ENCODE measurements at regions not wholly inside any gene's neighbourhood (a gene's known extent, or its start where the extent isn't known, plus 50 kb on each side); places are given as distances from the start of the nearest gene placed in this dataset.
A peak's percentile ranks its signal among the peaks of the same experiment; 100 is the strongest.

DNA sequence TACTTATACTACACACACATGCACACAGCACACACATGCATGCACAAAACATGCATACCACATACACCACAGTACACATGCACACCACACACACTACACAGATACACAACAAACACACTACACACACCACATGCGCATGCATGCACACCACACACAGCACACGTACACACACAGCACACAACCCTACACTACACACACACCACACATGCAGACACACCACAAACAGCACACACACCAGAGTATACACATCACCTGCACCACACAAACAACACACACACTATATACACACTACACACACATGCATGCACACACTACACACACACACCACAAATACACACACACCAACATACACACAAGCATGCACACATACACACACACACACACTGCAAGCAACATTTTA, 166.8 kb downstream of the AHSP start:
- POLR2A ChIA-PET: interaction anchor here (0.7 kb wide), 1 partner anchor 200 kb away, joined by 3 read pairs; no protein-coding TSS in a partner anchor
- H3K9me3 Mint-ChIP-seq: peaks cover 14% of the 10 kb centered on the region
- H3K27me3 Mint-ChIP-seq: peaks cover 8% of the 10 kb centered on the region
- DNase-seq: no peak
- H3K4me3 Mint-ChIP-seq: no peak overlapping the region
- no peak for ATAC-seq (ENCODE audit: low read depth)
- H3K27ac Mint-ChIP-seq: no peak overlapping the region
- peaks cover 6% of the 10 kb centered on the region for H3K4me1 Mint-ChIP-seq
- H3K36me3 Mint-ChIP-seq: peaks cover 2% of the 10 kb centered on the region

DNA sequence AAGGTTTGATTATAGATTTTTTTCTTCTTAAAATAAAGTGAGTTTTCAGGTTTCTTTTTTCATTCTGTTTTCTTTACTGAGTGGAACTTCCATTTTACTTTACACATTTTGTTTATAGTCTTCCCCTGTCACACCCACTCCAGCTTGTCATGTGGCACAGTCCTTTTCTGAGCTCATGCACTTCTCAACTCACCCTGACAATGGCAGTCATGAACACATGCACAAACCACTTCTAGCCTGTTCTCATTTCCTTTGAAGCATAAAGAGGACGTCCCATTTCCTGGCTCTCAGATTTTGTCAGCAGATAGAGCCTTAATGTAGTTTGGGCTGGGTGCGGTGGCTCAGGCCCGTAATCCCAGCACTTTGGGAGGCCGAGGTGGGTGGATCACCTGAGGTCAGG, 168.0 kb downstream of the AHSP start:
- H3K36me3 Mint-ChIP-seq: no peaks in the 10 kb centered on the region
- no peak overlapping the region for H3K4me3 Mint-ChIP-seq
- peak; percentile 93 for ATAC-seq (ENCODE audit: low read depth)
- DNase-seq: peak; percentile 35
- POLR2A ChIA-PET: interaction anchor here (0.9 to 1.8 kb wide), 8 partner anchors 15 to 235 kb away, joined by 3 to 16 read pairs (median 4); partner anchors contain the start of gene ZNF267
- peaks cover 6% of the 10 kb centered on the region for H3K9me3 Mint-ChIP-seq
- H3K4me1 Mint-ChIP-seq: peaks cover 8% of the 10 kb centered on the region
- H3K27ac Mint-ChIP-seq: no peak overlapping the region
- no peaks in the 10 kb centered on the region for H3K27me3 Mint-ChIP-seq

DNA sequence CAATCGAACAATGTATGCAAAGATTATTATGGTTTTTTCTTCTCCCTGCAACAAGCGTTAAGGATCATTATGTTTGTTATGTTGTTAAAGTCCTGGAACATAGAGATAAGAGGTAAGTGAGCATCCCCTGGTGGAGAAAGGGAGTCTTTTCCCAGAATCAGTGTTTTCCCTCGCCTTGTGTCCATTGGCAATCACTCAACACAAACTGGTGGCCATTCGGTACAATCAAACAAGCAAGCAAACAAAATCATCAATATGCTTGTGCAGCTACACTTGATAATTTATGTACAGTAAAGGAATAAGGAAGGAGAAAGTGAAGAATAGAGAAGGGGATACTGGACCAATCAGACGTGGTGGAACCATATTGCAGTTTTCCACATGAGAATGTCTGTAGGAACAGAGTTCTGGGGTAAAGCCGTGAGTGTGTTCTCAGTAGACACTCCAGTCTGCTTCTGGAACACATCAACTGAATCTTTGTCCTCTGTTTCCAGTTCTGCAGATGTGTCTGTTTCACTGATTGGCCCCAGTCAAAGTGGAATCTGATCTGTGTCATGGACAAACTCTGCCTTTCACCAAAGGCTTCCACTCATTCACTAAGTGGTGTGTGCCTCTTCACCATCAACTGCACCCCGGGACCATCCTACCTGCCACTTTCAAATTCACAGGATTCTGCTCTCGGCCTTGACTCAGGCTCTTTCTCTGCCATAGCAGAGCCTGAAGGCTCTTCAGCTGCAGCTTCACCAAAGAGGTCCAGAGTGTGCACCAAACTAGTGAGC, 169.5 kb downstream of the AHSP start:
- POLR2A ChIA-PET: interaction anchor here (1.8 kb wide), 1 partner anchor 16 kb away, joined by 16 read pairs; a partner anchor contains a TSS
- Mint-ChIP-seq H3K36me3 (peaks cover 10% of the 10 kb centered on the region), H3K4me1 (peaks cover 19% of the 10 kb centered on the region), H3K9me3 (no peaks in the 10 kb centered on the region), H3K27ac (no peak overlapping the region), H3K27me3 (no peaks in the 10 kb centered on the region), H3K4me3 (peak overlapping the region; percentile 37)
- DNase-seq: no peak
- no peak for ATAC-seq (ENCODE audit: low read depth)

GRCh38 chr16:31697744-31698125, 170.0 kb downstream of the AHSP start:
- peaks cover 16% of the 10 kb centered on the region for H3K36me3 Mint-ChIP-seq
- H3K9me3 Mint-ChIP-seq: no peaks in the 10 kb centered on the region
- no peak for DNase-seq
- peaks cover 25% of the 10 kb centered on the region for H3K4me1 Mint-ChIP-seq
- H3K4me3 Mint-ChIP-seq: no peak overlapping the region
- H3K27ac Mint-ChIP-seq: no peak overlapping the region
- no peaks in the 10 kb centered on the region for H3K27me3 Mint-ChIP-seq
- ATAC-seq (ENCODE audit: low read depth): no peak
- POLR2A ChIA-PET: no interaction called here

DNA sequence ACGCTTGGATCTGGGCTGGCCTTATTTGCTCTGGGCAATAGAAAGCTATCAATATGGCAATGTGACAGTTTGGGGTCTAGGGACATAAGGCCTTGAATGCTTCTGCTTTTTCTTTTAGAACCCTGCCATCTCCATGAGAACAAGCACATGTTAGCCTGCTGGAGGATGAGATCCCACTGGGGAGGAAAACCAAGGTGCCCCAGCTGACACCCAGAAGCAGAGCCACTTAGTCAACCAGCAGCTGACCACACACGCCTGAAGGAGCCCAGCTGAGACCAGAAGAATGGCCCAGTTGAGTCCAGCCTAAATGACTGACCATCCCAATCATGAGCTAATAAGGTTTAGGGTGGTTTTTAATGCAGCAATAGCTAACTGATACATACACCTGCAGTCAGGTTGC, 171.2 kb downstream of the AHSP start:
- DNase-seq (no peak), ATAC-seq (ENCODE audit: low read depth) (no peak)
- Mint-ChIP-seq H3K27me3 (no peaks in the 10 kb centered on the region), H3K27ac (no peak overlapping the region), H3K9me3 (no peaks in the 10 kb centered on the region), H3K4me1 (peaks cover 28% of the 10 kb centered on the region), H3K4me3 (no peak overlapping the region), H3K36me3 (peaks cover 24% of the 10 kb centered on the region)
- POLR2A ChIA-PET: interaction anchor here (1.1 to 8.1 kb wide), 4 partner anchors 10 to 239 kb away, joined by 3 to 68 read pairs (median 4); a partner anchor contains a TSS

DNA sequence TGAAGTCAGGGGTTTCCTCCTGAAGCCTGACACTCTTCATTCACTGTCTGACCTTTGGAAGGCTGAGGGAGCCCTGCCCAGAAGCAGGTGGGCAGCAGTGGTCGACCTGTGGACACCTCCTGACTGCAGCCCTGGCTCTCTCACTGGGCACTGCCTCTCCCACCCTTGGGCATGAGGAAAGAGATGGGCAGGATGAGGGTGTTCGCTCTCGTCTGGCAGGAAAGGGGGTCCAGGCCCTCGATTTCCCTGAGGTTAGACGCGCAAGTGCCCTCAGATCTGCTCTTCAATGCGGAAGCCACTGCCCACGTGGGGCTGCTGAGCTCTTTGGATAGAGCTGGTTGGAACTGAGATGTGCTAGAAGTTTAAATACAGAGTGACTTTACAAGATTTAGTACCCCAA, 171.9 kb downstream of the AHSP start:
- Mint-ChIP-seq H3K4me1 (peaks cover 28% of the 10 kb centered on the region), H3K4me3 (no peak overlapping the region), H3K36me3 (peaks cover 24% of the 10 kb centered on the region), H3K27me3 (no peaks in the 10 kb centered on the region), H3K27ac (no peak overlapping the region), H3K9me3 (no peaks in the 10 kb centered on the region)
- POLR2A ChIA-PET: interaction anchor here (1.1 to 8.1 kb wide), 4 partner anchors 9 to 239 kb away, joined by 3 to 68 read pairs (median 4); a partner anchor contains a TSS
- ATAC-seq (ENCODE audit: low read depth): no peak
- DNase-seq: no peak

DNA sequence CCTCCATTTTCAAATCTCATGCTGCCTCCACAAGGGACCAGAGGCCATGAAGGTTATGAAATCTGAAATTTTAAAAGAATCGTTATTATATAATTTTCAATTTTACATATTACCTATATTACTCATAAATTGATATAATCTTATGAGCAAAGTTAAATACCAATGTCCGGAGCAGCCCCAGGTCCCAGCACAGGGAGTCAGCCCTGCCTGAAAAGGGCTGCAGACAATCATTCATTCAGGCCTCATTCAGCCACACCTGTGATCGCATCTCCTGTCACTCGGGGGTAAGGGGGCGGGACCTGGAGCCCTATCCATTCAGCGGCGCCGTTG, 172.5 kb downstream of the AHSP start:
- H3K27me3 Mint-ChIP-seq: no peaks in the 10 kb centered on the region
- peaks cover 25% of the 10 kb centered on the region for H3K36me3 Mint-ChIP-seq
- POLR2A ChIA-PET: interaction anchor here (1.0 to 8.1 kb wide), 4 partner anchors 9 to 223 kb away, joined by 4 to 68 read pairs (median 4); a partner anchor contains a TSS
- ATAC-seq (ENCODE audit: low read depth): no peak
- H3K27ac Mint-ChIP-seq: peak overlapping the region; percentile 83
- H3K9me3 Mint-ChIP-seq: no peaks in the 10 kb centered on the region
- DNase-seq: no peak
- H3K4me1 Mint-ChIP-seq: peaks cover 28% of the 10 kb centered on the region
- peak overlapping the region; percentile 92 for H3K4me3 Mint-ChIP-seq

DNA sequence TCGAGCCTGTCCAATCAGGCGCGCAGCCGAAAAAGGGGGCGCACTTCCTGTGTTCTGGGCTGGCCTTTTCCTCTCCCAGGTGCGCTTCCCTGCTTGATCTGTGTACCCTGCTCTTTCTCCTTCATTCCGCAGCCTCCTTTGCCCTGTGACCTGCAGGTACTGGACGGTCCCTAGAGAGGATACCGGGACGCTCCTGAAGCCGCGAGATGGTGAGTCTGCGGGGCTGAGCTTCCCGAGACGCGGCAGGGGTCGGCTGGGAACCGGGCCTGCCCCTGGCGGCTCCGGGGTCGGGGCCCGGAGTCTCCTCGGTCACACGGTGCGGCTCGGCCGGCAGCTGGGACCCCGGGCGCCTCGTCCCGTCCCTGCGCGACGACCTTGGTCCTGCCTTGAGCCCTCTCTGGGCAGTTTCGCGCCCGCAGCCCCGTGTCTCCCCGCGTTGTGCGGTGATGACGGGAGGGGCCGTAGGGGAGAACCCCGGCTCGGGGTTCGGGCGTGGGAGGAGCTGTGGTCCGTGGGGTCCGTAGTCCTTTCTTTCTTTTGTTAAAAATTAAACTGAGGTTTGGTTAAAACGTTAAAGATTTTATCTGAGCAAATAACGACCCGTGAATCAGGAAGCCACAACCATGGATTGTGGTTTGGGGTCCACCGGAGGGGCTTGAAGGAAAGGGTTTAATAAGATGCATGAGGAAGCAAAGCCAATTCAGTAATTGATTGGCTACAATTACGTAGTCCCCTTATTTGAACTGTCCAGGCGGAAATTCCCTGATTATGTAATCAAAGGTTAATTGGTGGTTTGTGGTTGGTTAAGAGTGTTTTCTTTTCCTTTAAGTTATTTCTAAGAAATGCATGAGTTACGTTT, 172.8 kb upstream of the ZNF267 start:
- peak overlapping the region; percentile 85 for H3K27ac Mint-ChIP-seq
- peaks cover 29% of the 10 kb centered on the region for H3K4me1 Mint-ChIP-seq
- H3K4me3 Mint-ChIP-seq: peak overlapping the region; percentile 92
- ATAC-seq (ENCODE audit: low read depth): peak; percentile 82
- POLR2A ChIA-PET: interaction anchor here (1.0 to 8.1 kb wide), 4 partner anchors 8 to 243 kb away, joined by 4 to 68 read pairs (median 4); a partner anchor contains a TSS
- H3K27me3 Mint-ChIP-seq: no peaks in the 10 kb centered on the region
- DNase-seq: peak; percentile 87
- no peaks in the 10 kb centered on the region for H3K9me3 Mint-ChIP-seq
- peaks cover 29% of the 10 kb centered on the region for H3K36me3 Mint-ChIP-seq

DNA sequence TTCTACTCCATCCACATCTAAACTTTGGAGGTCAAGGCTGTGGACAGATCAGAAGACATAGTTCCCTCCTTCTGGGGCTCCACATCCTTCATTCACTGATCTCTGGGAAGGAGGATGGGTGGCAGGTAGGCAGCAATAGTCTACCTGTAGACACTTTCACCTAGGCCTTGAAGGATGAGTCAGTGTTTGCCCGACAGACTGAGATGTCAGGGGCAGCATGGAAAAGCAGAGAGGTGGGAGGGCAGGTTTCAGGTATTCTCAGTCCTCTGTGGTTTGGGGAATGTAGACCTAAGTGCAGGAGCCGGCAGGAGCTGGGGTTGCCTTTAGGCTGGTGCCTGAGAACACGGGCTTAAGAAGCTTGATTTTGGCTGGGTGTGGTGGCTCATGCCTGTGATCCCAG, 171.9 kb upstream of the ZNF267 start:
- POLR2A ChIA-PET: interaction anchor here (0.9 to 8.1 kb wide), 4 partner anchors 11 to 244 kb away, joined by 3 to 68 read pairs (median 5); partner anchors contain the start of gene ZNF267
- DNase-seq (no peak), ATAC-seq (ENCODE audit: low read depth) (no peak)
- Mint-ChIP-seq H3K4me1 (peaks cover 27% of the 10 kb centered on the region), H3K36me3 (peaks cover 34% of the 10 kb centered on the region), H3K4me3 (peak overlapping the region; percentile 92), H3K27ac (peak overlapping the region; percentile 85), H3K27me3 (no peaks in the 10 kb centered on the region), H3K9me3 (no peaks in the 10 kb centered on the region)

DNA sequence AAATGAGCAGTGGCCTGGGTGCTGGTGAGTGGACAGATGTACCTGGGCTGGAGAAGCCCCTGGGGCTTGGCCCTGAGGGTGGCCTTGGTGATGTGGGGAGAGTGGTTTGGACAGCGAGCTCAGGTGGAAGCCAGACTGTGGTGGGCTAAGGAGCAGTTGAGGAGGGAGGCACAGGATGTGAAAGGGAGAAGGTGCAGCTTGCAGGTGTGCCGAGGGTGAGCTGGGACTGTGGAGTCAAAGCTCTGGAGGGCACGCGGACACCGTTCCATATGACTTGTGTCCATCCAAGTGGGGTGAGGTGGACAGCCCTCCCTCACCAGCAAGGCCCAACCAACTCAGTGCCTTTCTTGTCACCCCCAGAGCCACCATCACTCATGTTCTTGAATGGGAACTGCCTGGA, 170.8 kb upstream of the ZNF267 start:
- peak overlapping the region; percentile 61 for H3K27ac Mint-ChIP-seq
- peak overlapping the region; percentile 40 for H3K4me3 Mint-ChIP-seq
- H3K36me3 Mint-ChIP-seq: peaks cover 41% of the 10 kb centered on the region
- no peak for ATAC-seq (ENCODE audit: low read depth)
- peaks cover 23% of the 10 kb centered on the region for H3K4me1 Mint-ChIP-seq
- H3K27me3 Mint-ChIP-seq: no peaks in the 10 kb centered on the region
- DNase-seq: no peak
- no peaks in the 10 kb centered on the region for H3K9me3 Mint-ChIP-seq
- POLR2A ChIA-PET: interaction anchor here (1.4 to 8.1 kb wide), 2 partner anchors 10 to 171 kb away, joined by 5 to 68 read pairs; partner anchors contain the start of gene ZNF267

DNA sequence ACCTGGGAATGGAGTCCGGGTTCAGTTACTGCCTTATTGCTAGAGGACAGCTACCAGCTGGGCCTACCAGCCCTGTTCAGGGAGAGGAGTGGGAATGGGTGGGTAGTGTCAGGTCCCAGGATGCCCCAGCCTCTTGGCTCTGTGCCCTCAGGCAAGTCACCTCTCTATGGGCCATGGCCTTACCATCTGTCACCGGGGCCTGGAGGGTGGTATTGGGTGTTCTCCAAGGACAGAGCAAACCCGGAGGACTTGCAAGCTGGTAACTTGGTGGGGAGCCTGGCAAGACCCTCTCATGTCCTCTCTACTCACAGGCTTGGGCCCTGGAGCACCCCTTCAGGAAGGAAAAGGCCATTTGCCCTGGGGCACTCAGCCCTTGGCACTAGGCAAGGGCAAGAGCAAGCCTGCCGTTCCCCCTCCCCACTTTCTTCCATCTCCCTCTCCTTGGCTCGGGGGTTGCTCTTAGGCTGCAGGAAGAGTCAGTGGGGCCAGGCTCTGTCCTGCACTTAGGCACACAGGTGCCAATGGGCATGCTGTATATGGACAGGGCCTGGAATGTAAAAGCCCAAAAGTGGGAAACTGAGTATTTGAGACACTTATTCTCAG, 170.0 kb upstream of the ZNF267 start:
- Mint-ChIP-seq H3K27me3 (no peaks in the 10 kb centered on the region), H3K4me1 (peaks cover 28% of the 10 kb centered on the region), H3K36me3 (peaks cover 49% of the 10 kb centered on the region), H3K4me3 (no peak overlapping the region), H3K27ac (no peak overlapping the region), H3K9me3 (no peaks in the 10 kb centered on the region)
- DNase-seq: no peak
- POLR2A ChIA-PET: interaction anchor here (8.1 kb wide), 1 partner anchor 9 kb away, joined by 68 read pairs; a partner anchor contains a TSS
- no peak for ATAC-seq (ENCODE audit: low read depth)

DNA sequence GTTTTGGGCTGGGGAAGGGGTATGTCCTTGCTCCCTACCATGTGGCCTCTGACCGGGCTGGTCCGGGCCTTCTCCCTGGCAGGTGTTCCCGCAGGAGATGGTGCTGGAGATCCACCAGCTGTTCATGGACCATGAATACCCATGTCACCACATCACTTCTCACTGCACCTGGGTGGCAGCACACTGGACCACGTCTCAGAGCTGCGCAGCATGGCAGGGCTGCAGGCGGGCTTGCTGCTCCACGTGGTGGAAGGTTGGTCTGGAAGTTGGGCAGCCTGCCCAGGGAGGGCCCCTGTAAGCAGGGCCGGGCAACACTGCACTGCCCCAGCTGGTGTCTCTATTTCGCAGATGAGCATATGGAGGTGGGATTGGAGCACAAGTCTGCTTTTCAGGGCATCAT, 169.5 kb upstream of the ZNF267 start:
- no peak for ATAC-seq (ENCODE audit: low read depth)
- no peak overlapping the region for H3K4me3 Mint-ChIP-seq
- H3K36me3 Mint-ChIP-seq: peaks cover 51% of the 10 kb centered on the region
- POLR2A ChIA-PET: interaction anchor here (8.1 kb wide), 1 partner anchor 9 kb away, joined by 68 read pairs; a partner anchor contains a TSS
- no peaks in the 10 kb centered on the region for H3K9me3 Mint-ChIP-seq
- no peaks in the 10 kb centered on the region for H3K27me3 Mint-ChIP-seq
- DNase-seq: no peak
- peaks cover 31% of the 10 kb centered on the region for H3K4me1 Mint-ChIP-seq
- H3K27ac Mint-ChIP-seq: no peak overlapping the region

- ATAC-seq (ENCODE audit: low read depth) (no peak), DNase-seq (no peak)
- H3K27ac Mint-ChIP-seq: no peak overlapping the region
- peaks cover 29% of the 10 kb centered on the region for H3K4me1 Mint-ChIP-seq
- H3K9me3 Mint-ChIP-seq: no peaks in the 10 kb centered on the region
- peaks cover 59% of the 10 kb centered on the region for H3K36me3 Mint-ChIP-seq
- H3K4me3 Mint-ChIP-seq: no peak overlapping the region
- POLR2A ChIA-PET: interaction anchor here (8.1 kb wide), 1 partner anchor 8 kb away, joined by 68 read pairs; a partner anchor contains a TSS
- no peaks in the 10 kb centered on the region for H3K27me3 Mint-ChIP-seq
These were observed 168.2 kb upstream of the ZNF267 start for GRCh38 chr16:31705371-31705770.

All from activated naive CD8-positive, alpha-beta T cell treated with anti-CD3 and anti-CD28 coated beads, Interleukin-2, amount 10 ng/mL, durations not matched to agents 7 days and 5 days (primary cell).